ENCODE measurements at regions not wholly inside any gene's neighbourhood (a gene's known extent, or its start where the extent isn't known, plus 50 kb on each side); places are given as distances from the start of the nearest gene placed in this dataset.

DNA sequence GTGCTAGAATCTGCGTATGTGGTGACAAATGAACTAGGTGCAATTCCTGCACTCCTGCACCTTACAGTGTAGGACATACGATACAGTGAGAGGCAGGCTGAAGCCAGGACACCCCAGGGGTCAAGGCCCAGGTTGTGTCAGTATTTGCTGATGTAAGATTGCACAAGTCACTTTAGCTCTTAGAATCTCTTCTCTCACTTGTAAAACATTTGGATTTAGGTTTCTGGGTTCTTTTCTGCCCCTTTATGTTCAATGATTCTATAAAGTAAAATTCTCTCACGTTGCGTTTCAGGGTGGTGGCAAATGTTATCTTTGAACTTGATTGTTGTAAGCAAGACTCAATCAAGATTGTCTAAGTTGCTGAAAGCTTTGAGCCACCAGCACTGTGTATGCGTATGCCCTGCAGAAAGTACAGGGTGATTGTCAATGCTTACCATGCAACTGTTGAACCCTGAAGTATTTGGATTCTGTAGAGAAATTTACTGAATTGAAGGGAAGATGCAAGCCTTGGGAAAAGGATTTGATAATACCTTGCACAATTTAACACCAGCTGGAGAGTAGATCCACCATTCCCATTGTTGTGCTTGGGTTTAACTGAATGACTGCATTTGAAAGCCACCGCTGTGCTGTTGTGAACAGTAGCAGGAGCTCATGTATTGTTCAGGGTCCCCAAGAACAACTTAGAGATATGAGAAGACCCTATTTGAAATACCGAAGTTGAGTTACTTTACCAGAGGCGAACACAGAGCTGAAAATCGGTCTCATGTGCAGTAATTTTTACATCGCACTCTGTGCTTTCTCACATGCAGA is 106.1 kb upstream of the CITED2 start:
- no peaks in the 10 kb centered on the region for H3K36me3 ChIP-seq
- no peak overlapping the region for H3K27ac ChIP-seq
- ATAC-seq (no peak), DNase-seq (no peak)
- 86 to 92% (median 86%) methylated on average over 10 of the region's 10 CpGs for WGBS, 4 donors
- H3K4me3 ChIP-seq = no peak overlapping the region
- no peaks in the 10 kb centered on the region for H3K9me3 ChIP-seq
- intact Hi-C loops (cut with DNase I) = no loop called here
- H3K4me1 ChIP-seq = peaks cover 0 to 8% (median 0%) of the 10 kb centered on the region in 12 donors
- no peaks in the 10 kb centered on the region for H3K27me3 ChIP-seq
- TF ChIP-seq POLR2A (IDR thresholded peaks at IDR 0.05) = no peak
- TF ChIP-seq, protein P1, sequence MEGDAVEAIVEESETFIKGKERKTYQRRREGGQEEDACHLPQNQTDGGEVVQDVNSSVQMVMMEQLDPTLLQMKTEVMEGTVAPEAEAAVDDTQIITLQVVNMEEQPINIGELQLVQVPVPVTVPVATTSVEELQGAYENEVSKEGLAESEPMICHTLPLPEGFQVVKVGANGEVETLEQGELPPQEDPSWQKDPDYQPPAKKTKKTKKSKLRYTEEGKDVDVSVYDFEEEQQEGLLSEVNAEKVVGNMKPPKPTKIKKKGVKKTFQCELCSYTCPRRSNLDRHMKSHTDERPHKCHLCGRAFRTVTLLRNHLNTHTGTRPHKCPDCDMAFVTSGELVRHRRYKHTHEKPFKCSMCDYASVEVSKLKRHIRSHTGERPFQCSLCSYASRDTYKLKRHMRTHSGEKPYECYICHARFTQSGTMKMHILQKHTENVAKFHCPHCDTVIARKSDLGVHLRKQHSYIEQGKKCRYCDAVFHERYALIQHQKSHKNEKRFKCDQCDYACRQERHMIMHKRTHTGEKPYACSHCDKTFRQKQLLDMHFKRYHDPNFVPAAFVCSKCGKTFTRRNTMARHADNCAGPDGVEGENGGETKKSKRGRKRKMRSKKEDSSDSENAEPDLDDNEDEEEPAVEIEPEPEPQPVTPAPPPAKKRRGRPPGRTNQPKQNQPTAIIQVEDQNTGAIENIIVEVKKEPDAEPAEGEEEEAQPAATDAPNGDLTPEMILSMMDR (IDR thresholded peaks at IDR 0.05) = no peak

DNA sequence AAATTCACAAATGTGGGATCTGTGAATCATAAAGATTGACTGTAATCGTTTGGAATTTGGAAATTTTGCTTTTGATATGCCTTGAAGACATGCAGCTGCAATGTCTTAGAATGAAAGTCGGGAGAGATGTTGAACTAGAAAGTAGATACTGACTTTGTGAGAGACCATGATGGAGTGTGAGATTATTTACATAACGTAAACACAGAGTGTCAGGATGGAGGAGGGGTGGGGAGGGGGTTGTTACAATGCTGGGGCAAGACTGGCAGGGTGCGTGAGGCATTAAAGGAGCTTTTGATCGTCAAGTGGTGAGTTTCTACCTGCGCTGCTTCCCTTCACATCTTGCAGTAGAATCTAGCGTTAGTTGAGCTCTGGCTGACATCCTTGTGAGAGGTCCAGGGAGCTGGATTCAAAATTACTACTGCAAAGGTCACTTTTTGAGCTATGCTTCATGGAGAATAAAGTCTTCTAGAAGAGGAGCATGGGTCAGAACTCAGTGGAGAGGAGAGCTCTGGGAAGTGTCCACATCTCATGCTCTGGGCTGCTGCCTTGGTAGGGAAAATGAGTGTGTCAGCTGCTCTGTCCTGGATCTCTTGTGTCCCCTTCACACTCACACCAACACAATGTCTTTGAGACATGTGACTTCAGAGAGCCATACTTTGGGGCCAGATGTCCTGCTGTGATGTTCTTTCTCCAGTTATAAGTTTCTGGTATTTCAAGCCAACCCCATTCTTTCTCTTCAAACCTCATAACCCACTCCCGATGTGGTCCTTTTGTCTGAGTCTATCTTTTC is 105.2 kb upstream of the CITED2 start:
- intact Hi-C loops (cut with DNase I) = no loop called here
- 78 to 87% (median 84%) methylated on average over 8 of the region's 8 CpGs for WGBS, 4 donors
- Histone ChIP-seq H3K27me3 (no peaks in the 10 kb centered on the region), H3K9me3 (no peaks in the 10 kb centered on the region), H3K4me3 (no peak overlapping the region), H3K36me3 (no peaks in the 10 kb centered on the region), H3K4me1 (peaks cover 0 to 12% (median 0%) of the 10 kb centered on the region in 12 donors), H3K27ac (no peak overlapping the region)
- DNase-seq = no peak
- TF ChIP-seq, protein P1 (IDR thresholded peaks at IDR 0.05) = no peak
- no peak for TF ChIP-seq POLR2A (IDR thresholded peaks at IDR 0.05)
- no peak for ATAC-seq

DNA sequence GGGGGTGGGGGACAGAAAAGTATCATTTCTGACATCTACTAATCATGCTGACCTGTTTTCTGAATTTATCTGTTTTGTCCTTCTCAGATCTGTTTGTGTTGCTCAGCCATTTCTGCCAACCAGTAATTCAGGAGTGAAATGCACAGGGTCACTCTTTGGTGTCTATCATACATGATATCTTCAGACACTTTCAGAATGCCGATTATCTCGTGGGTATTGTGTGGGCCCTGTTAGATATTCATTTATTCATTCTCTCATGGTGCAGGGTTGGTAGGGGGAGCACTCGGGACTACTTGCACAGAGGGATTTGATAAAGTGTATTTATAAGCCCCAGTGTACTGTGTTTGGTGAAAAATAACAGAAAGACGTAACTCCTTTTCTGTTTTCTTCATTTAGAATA is 101.2 kb upstream of the CITED2 start:
- Histone ChIP-seq H3K4me3 (no peak overlapping the region), H3K9me3 (no peaks in the 10 kb centered on the region), H3K4me1 (peaks cover 0 to 29% (median 3%) of the 10 kb centered on the region in 12 donors), H3K27ac (no peak overlapping the region), H3K27me3 (no peaks in the 10 kb centered on the region), H3K36me3 (no peaks in the 10 kb centered on the region)
- DNase-seq = no peak
- TF ChIP-seq, protein P1 (IDR thresholded peaks at IDR 0.05) = no peak
- no peak for TF ChIP-seq POLR2A (IDR thresholded peaks at IDR 0.05)
- 65 to 81% (median 70%) methylated on average over 4 of the region's 4 CpGs for WGBS, 4 donors
- intact Hi-C loops (cut with DNase I) = no loop called here
- ATAC-seq = no peak

DNA sequence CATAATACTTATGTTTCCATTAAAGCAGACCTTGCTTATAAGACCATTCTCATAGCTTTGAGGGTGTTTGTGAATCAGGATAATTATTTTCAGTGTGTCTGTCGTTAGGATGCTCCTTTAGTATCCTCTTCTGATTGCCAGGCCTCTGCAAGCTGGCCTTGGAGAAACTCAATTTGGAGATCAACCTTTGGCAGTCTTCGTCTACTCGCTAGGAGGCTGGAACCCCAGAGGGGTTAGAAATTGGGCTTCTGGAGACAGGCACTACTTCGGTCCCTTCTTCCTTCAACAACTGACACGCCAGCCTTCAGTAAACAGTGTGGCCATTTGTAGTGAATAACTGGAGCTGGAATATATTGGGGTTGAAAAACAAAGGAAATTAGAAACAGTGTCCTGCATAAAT is 100.8 kb upstream of the CITED2 start:
- H3K27ac ChIP-seq = peak overlapping the region in 1 of 12 donors; percentile 11
- DNase-seq (no peak), ATAC-seq (no peak)
- H3K9me3 ChIP-seq = no peaks in the 10 kb centered on the region
- WGBS, 4 donors = 81 to 88% (median 84%) methylated on average over 5 of the region's 5 CpGs
- H3K36me3 ChIP-seq = no peaks in the 10 kb centered on the region
- intact Hi-C loops (cut with DNase I) = no loop called here
- H3K27me3 ChIP-seq = no peaks in the 10 kb centered on the region
- TF ChIP-seq POLR2A (IDR thresholded peaks at IDR 0.05) = no peak
- TF ChIP-seq, protein P1 (IDR thresholded peaks at IDR 0.05) = no peak
- H3K4me3 ChIP-seq = no peak overlapping the region
- H3K4me1 ChIP-seq = peaks cover 0 to 29% (median 3%) of the 10 kb centered on the region in 12 donors

Measured in heart left ventricle (tissue), 16 donors.